ENCODE measurements at regions not wholly inside any gene's neighbourhood (a gene's known extent, or its start where the extent isn't known, plus 50 kb on each side); places are given as distances from the start of the nearest gene placed in this dataset.

GRCh38 chr5:166073901-166074581 lies 2217.4 kb upstream of the WWC1 start:
- H3K4me3 ChIP-seq (ENCODE audit: low read length) = no peak overlapping the region
- TF ChIP-seq CTCF (conservative IDR thresholded peaks at IDR 0.05; ENCODE audit: low read depth, low read length) = no peak
- DNase-seq (ENCODE audit: low read depth) = no peak

GRCh38 chr5:166074582-166075481 lies 2216.6 kb upstream of the WWC1 start:
- TF ChIP-seq CTCF (conservative IDR thresholded peaks at IDR 0.05; ENCODE audit: low read depth, low read length) = no peak
- no peak for DNase-seq (ENCODE audit: low read depth)
- no peak overlapping the region for H3K4me3 ChIP-seq (ENCODE audit: low read length)

- no peak for DNase-seq (ENCODE audit: low read depth)
Measured at GRCh38 chr5:166083183-166083959, 2208.1 kb upstream of the WWC1 start.

GRCh38 chr5:166086568-166086967 lies 2204.9 kb upstream of the WWC1 start:
- no peak overlapping the region for H3K4me3 ChIP-seq (ENCODE audit: low read length)
- DNase-seq (ENCODE audit: low read depth) = no peak
- no peak for TF ChIP-seq CTCF (conservative IDR thresholded peaks at IDR 0.05; ENCODE audit: low read depth, low read length)

More at GRCh38 chr5:166083183-166083959, 2208.1 kb upstream of the WWC1 start:
- H3K4me3 ChIP-seq (ENCODE audit: low read length) = no peak overlapping the region
- TF ChIP-seq CTCF (conservative IDR thresholded peaks at IDR 0.05; ENCODE audit: low read depth, low read length) = no peak

GRCh38 chr5:166088389-166089039 lies 2202.9 kb upstream of the WWC1 start:
- TF ChIP-seq CTCF (conservative IDR thresholded peaks at IDR 0.05; ENCODE audit: low read depth, low read length) = no peak
- DNase-seq (ENCODE audit: low read depth) = no peak
- H3K4me3 ChIP-seq (ENCODE audit: low read length) = no peak overlapping the region

- TF ChIP-seq CTCF (conservative IDR thresholded peaks at IDR 0.05; ENCODE audit: low read depth, low read length) = no peak
- no peak for DNase-seq (ENCODE audit: low read depth)
- no peak overlapping the region for H3K4me3 ChIP-seq (ENCODE audit: low read length)
Measured at GRCh38 chr5:166091931-166092330, 2199.5 kb upstream of the WWC1 start.
